ENCODE measurements at regions not wholly inside any gene's neighbourhood (a gene's known extent, or its start where the extent isn't known, plus 50 kb on each side); places are given as distances from the start of the nearest gene placed in this dataset.

- TF ChIP-seq TAF1 (IDR thresholded peaks at IDR 0.05; ENCODE audit: borderline replicate concordance, insufficient read depth, low read length), result no peak
- no peak for TF ChIP-seq POLR2AphosphoS5 (IDR thresholded peaks at IDR 0.05; ENCODE audit: low read depth, low read length)
- no peak for TF ChIP-seq REST (IDR thresholded peaks at IDR 0.05; ENCODE audit: insufficient read depth in 1 of 2, low read depth in 2 of 2, low read length in 2 of 2)
Observed at GRCh38 chr3:59338934-59339333, 289.1 kb upstream of the CFAP20DC start.
